Osteocyte (in vitro differentiated cells): ENCODE measurements at regions not wholly inside any gene's neighbourhood (a gene's known extent, or its start where the extent isn't known, plus 50 kb on each side); places are given as distances from the start of the nearest gene placed in this dataset.

Source experiments
- DNase-seq: peaks from one replicate; pipeline ENCODE4 v3.0.0; 2021; ENCODE audit warnings: mixed read lengths; ENCODE audit not compliant: unreplicated experiment; ENCODE audit errors: extremely low spot score
- H3K27ac Mint-ChIP-seq: one replicate; pipeline ENCODE4 v1.8.0; 2021; ENCODE audit warnings: mild to moderate bottlenecking, mixed read lengths; ENCODE audit not compliant: unreplicated experiment
- H3K27me3 Mint-ChIP-seq: one replicate; pipeline ENCODE4 v1.8.0; 2021; ENCODE audit warnings: mixed read lengths; ENCODE audit not compliant: unreplicated experiment
- H3K36me3 Mint-ChIP-seq: one replicate; pipeline ENCODE4 v1.8.0; 2021; ENCODE audit warnings: mixed read lengths; ENCODE audit not compliant: unreplicated experiment
- H3K4me1 Mint-ChIP-seq: one replicate; pipeline ENCODE4 v1.8.0; 2021; ENCODE audit warnings: mixed read lengths; ENCODE audit not compliant: unreplicated experiment
- H3K4me3 Mint-ChIP-seq: one replicate; pipeline ENCODE4 v1.8.0; 2021; ENCODE audit warnings: mild to moderate bottlenecking, moderate library complexity, mixed read lengths; ENCODE audit not compliant: unreplicated experiment
- H3K9me3 Mint-ChIP-seq: one replicate; pipeline ENCODE4 v1.8.0; 2021; ENCODE audit warnings: mixed read lengths; ENCODE audit not compliant: unreplicated experiment
- TF ChIP-seq, protein P1 (sequence below): fragments of 200-600 bp; sonication (generic); IDR thresholded peaks from 2 replicates; pipeline ENCODE4 v1.5.0; 2021; ENCODE audit warnings: antibody characterized with exemption, mild to moderate bottlenecking, moderate library complexity

DNA sequence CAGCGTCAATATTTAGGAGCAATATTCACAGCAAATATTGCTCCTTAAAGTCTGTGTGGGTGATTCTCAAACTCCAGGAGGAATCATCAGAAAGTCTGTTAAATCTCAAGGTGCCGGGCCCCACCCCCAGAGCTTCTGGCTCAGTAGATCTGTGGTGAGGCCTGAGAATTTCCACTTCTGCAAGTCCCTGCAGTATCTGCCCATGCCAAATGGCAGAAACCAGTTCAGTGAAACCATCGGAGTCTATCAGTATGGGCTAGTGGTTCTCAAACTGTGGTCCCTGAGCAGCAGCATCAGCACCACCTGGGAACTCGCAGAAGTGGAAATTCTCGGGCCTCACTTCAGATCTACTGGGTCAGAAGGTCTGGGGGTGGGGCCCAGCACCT lies 202.9 kb downstream of the SLC4A3 start:
- DNase-seq = peak; percentile 27
- H3K4me3 Mint-ChIP-seq = no peak overlapping the region
- H3K4me1 Mint-ChIP-seq = no peaks in the 10 kb centered on the region
- H3K27ac Mint-ChIP-seq = no peak overlapping the region
- H3K9me3 Mint-ChIP-seq = no peaks in the 10 kb centered on the region
- TF ChIP-seq, protein P1, sequence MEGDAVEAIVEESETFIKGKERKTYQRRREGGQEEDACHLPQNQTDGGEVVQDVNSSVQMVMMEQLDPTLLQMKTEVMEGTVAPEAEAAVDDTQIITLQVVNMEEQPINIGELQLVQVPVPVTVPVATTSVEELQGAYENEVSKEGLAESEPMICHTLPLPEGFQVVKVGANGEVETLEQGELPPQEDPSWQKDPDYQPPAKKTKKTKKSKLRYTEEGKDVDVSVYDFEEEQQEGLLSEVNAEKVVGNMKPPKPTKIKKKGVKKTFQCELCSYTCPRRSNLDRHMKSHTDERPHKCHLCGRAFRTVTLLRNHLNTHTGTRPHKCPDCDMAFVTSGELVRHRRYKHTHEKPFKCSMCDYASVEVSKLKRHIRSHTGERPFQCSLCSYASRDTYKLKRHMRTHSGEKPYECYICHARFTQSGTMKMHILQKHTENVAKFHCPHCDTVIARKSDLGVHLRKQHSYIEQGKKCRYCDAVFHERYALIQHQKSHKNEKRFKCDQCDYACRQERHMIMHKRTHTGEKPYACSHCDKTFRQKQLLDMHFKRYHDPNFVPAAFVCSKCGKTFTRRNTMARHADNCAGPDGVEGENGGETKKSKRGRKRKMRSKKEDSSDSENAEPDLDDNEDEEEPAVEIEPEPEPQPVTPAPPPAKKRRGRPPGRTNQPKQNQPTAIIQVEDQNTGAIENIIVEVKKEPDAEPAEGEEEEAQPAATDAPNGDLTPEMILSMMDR = no peak
- peaks cover 5% of the 10 kb centered on the region for H3K27me3 Mint-ChIP-seq
- no peaks in the 10 kb centered on the region for H3K36me3 Mint-ChIP-seq

DNA sequence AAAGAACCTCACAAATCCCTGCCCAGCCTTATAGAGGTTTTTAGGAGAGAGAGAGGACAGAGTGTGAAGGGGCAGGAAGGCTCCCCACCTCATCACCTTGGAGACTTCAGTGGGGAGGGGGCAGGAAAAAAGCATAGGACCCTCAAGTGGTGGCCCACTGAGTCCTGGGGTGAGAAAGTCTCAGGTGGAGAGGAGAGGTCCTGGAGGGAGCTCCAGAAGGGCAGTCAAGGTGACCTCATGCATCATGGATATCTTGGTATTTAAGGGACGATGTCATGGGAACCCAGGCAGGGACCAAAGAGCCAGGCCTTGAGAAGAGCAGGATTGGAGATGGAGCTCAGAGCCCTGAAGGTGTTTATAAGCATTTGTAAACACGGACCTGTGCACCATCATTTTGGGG lies 204.5 kb downstream of the SLC4A3 start:
- Mint-ChIP-seq H3K9me3 (peaks cover 4% of the 10 kb centered on the region), H3K36me3 (no peaks in the 10 kb centered on the region), H3K4me3 (no peak overlapping the region), H3K27me3 (peaks cover 5% of the 10 kb centered on the region), H3K4me1 (no peaks in the 10 kb centered on the region), H3K27ac (no peak overlapping the region)
- TF ChIP-seq, protein P1 = no peak
- DNase-seq = peak; percentile 49

DNA sequence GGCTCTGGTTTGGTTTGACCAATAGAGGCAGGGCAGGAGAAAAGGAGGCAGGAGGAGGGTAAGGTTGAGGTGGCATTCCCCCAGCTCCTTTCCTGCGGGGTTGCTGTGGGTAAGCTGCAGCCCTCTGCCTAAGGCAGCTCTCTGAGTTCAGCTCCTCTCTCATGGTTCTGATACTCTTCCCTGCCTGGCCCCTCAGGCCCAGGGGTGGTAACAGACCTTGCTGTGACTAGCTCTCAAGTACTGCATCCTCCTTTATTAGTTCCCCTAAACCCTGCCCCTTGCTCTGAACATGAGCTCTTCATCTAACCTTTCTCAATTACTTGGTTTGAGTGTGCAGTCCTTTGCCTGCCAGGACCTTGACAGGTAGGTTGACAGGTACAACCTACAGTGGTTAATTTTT lies 205.5 kb downstream of the SLC4A3 start:
- no peak overlapping the region for H3K27ac Mint-ChIP-seq
- no peak overlapping the region for H3K4me3 Mint-ChIP-seq
- H3K9me3 Mint-ChIP-seq = peaks cover 4% of the 10 kb centered on the region
- H3K27me3 Mint-ChIP-seq = peaks cover 5% of the 10 kb centered on the region
- no peaks in the 10 kb centered on the region for H3K36me3 Mint-ChIP-seq
- DNase-seq = peak; percentile 60
- H3K4me1 Mint-ChIP-seq = no peaks in the 10 kb centered on the region
- TF ChIP-seq, protein P1 = no peak

DNA sequence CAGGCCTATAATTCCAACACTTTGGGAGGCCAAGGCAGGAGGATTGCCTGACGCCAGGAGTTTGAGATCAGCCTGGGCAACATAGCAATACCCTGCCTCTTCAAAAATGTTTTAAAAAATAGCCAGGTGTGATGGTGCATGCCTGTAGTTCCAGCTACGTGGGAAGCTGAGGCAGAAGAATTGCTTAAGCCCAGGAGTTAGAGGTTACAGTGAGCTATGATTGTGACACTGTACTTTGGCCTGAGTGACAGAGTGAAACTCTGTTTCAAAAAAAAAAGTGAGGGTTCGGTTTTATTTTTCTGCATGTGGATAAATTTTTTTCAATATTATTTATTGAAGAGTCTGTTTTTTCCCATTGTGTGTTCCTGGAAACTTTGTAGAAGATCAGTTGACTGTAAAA lies 208.1 kb downstream of the SLC4A3 start:
- Mint-ChIP-seq H3K4me1 (no peaks in the 10 kb centered on the region), H3K4me3 (no peak overlapping the region), H3K27me3 (peaks cover 5% of the 10 kb centered on the region), H3K9me3 (peaks cover 4% of the 10 kb centered on the region), H3K27ac (no peak overlapping the region), H3K36me3 (no peaks in the 10 kb centered on the region)
- no peak for DNase-seq
- TF ChIP-seq, protein P1 = no peak

DNA sequence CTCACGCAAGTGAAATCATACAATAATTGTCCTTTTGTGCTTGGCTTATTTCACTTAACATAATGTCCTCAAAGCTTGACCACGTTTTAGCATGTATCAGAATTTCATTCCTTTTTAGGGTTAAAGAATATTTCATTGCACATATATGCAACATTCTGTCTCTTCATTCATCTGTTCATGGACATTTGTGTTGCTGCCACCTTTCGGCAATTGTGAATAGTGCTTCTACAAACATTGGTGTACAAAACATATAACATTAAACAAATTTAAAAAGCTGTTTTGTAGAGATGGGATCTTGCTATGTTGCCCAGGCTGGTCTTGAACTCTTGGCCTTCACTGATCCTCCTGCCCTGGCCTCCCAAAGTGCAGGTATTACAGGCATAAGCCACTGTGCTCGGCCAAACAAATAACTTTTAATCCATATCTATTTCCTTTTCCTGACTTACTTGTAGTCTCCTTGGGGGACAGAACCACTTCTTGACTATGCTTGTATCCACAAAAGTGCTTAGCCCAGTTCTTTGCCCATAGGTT lies 209.3 kb downstream of the SLC4A3 start:
- no peak for DNase-seq
- TF ChIP-seq, protein P1 = peak; percentile 33
- Mint-ChIP-seq H3K4me3 (no peak overlapping the region), H3K27ac (no peak overlapping the region), H3K4me1 (no peaks in the 10 kb centered on the region), H3K9me3 (peaks cover 4% of the 10 kb centered on the region), H3K27me3 (peaks cover 2% of the 10 kb centered on the region), H3K36me3 (no peaks in the 10 kb centered on the region)
